SK-N-SH (cell line): ENCODE measurements at regions not wholly inside any gene's neighbourhood (a gene's known extent, or its start where the extent isn't known, plus 50 kb on each side); places are given as distances from the start of the nearest gene placed in this dataset.
A peak's percentile ranks its signal among the peaks of the same experiment; 100 is the strongest.

ENCODE experiments used
- CTCF ChIA-PET: fragments of 300-600, 350-600 bp; formaldehyde crosslinking; extraction: SDS; loops from one replicate; lab custom pipeline; 2021; lab: Yijun Ruan, JAX
- POLR2A ChIA-PET: fragments of 350-600 bp; sonication (Branson Sonifier 250); formaldehyde crosslinking; extraction: SDS; loops from one replicate; lab custom pipeline; 2020; ENCODE audit warnings: antibody characterized with exemption, inconsistent platforms; lab: Yijun Ruan, JAX
- DNase-seq: peaks from one replicate; pipeline ENCODE4 v3.0.0; 2012
- H2AFZ ChIP-seq: fragments of 200-600 bp; sonication (generic); 2 replicates; pipeline ENCODE4 v1.8.1; 2016; ENCODE audit warnings: antibody characterized with exemption, mild to moderate bottlenecking, low read depth
- H3F3A ChIP-seq: fragments of 200-600 bp; sonication (generic); replicated peaks from 2 replicates; pipeline ENCODE3; 2016; ENCODE audit warnings: antibody characterized with exemption, mild to moderate bottlenecking; ENCODE audit not compliant: insufficient read depth
- H3K27ac ChIP-seq, 2 experiments: fragments of 200-500 bp in 1 of 2; fragments of 200-600 bp in 1 of 2; sonication (Bioruptor generic) in 1 of 2; sonication (generic), shearing (Covaris generic) in 1 of 2; 2 replicates each; pipeline versions ENCODE4 v1.5.1 to v1.6.1; 2014 to 2016; ENCODE audit warnings: low read depth in 2 of 2, inconsistent platforms in 1 of 2, low read length in 1 of 2, mild to moderate bottlenecking in 1 of 2, mixed read lengths in 1 of 2
- H3K27me3 ChIP-seq: fragments of 200-600 bp; sonication (generic), shearing (Covaris generic); 2 replicates; pipeline ENCODE4 v1.6.1; 2016; ENCODE audit warnings: mixed run types; ENCODE audit not compliant: insufficient read depth
- H3K36me3 ChIP-seq, 2 experiments: fragments of 200-500 bp in 1 of 2; fragments of 200-600 bp in 1 of 2; sonication (Bioruptor generic) in 1 of 2; sonication (generic) in 1 of 2; replicated peaks in 1 of 2; 2 replicates each; pipeline versions ENCODE3 to v1.5.1; 2014 to 2016; ENCODE audit warnings: low read length in 1 of 2, mild to moderate bottlenecking in 1 of 2; ENCODE audit not compliant: insufficient read depth in 2 of 2, control insufficient read depth in 1 of 2
- H3K4me1 ChIP-seq, 2 experiments: fragments of 200-500 bp in 1 of 2; fragments of 200-600 bp in 1 of 2; sonication (Bioruptor generic) in 1 of 2; sonication (generic), shearing (Covaris generic) in 1 of 2; 2 replicates each; pipeline versions ENCODE4 v1.5.1 to v1.6.1; 2014 to 2016; ENCODE audit warnings: low read depth in 1 of 2, low read length in 1 of 2, mixed run types in 1 of 2; ENCODE audit not compliant: insufficient read depth in 2 of 2, control insufficient read depth in 1 of 2
- H3K4me2 ChIP-seq: fragments of 200-600 bp; sonication (generic), shearing (Covaris generic); 2 replicates; pipeline ENCODE4 v1.6.1; 2017; ENCODE audit warnings: mixed run types
- H3K4me3 ChIP-seq, 2 experiments: fragments of 200-500 bp in 1 of 2; fragments of 200-600 bp in 1 of 2; sonication (Bioruptor generic) in 1 of 2; sonication (generic), shearing (Covaris generic) in 1 of 2; 2 replicates each; pipeline versions ENCODE4 v1.5.1 to v1.8.1; 2014 to 2016; ENCODE audit warnings: low read depth in 2 of 2, inconsistent platforms in 1 of 2, low read length in 1 of 2, mild to moderate bottlenecking in 1 of 2, mixed read lengths in 1 of 2, moderate library complexity in 1 of 2
- H3K79me2 ChIP-seq: fragments of 200-600 bp; sonication (generic); 2 replicates; pipeline ENCODE4 v1.8.1; 2017; ENCODE audit warnings: mild to moderate bottlenecking; ENCODE audit not compliant: insufficient read depth
- H3K9ac ChIP-seq: fragments of 200-600 bp; sonication (generic); 2 replicates; pipeline ENCODE4 v1.6.1; 2017; ENCODE audit warnings: mixed run types
- H3K9me2 ChIP-seq: fragments of 200-600 bp; sonication (generic); 2 replicates; pipeline ENCODE4 v1.6.1; 2017; ENCODE audit warnings: mixed run types
- H3K9me3 ChIP-seq: fragments of 200-600 bp; sonication (generic); 2 replicates; pipeline ENCODE4 v1.6.1; 2017; ENCODE audit warnings: mixed run types, mild to moderate bottlenecking, moderate library complexity
- H4K20me1 ChIP-seq: fragments of 200-600 bp; sonication (generic); 2 replicates; pipeline ENCODE4 v1.6.1; 2017; ENCODE audit warnings: mild to moderate bottlenecking, mixed run types; ENCODE audit not compliant: insufficient read depth
- EP300 ChIP-seq, 2 experiments: IDR thresholded peaks; 2 replicates each; pipeline versions ENCODE4 v1.4.0 to v1.6.1; 2012; ENCODE audit warnings: borderline replicate concordance in 1 of 2, low read depth in 1 of 2, low read length in 1 of 2
- FOXJ3 ChIP-seq: sonication (generic); formaldehyde crosslinking; IDR thresholded peaks from 2 replicates; pipeline ENCODE4 v1.5.1; 2020; ENCODE audit warnings: mild to moderate bottlenecking, missing genetic modification reagents
- GATA2 ChIP-seq: sonication (generic); formaldehyde crosslinking; IDR thresholded peaks from 2 replicates; pipeline ENCODE4 v1.5.0; 2020; ENCODE audit warnings: mild to moderate bottlenecking, missing genetic modification reagents
- MAX ChIP-seq: IDR thresholded peaks from 2 replicates; pipeline ENCODE4 v1.4.0; 2012; ENCODE audit warnings: low read depth
- NRF1 ChIP-seq: IDR thresholded peaks from 2 replicates; pipeline ENCODE4 v1.6.1; 2012; ENCODE audit warnings: low read depth, mild to moderate bottlenecking, low read length
- PBX3 ChIP-seq: IDR thresholded peaks from 2 replicates; pipeline ENCODE4; 2012
- RCOR1 ChIP-seq: fragments of 150-350 bp; IDR thresholded peaks from 2 replicates; pipeline ENCODE4 v1.6.1; 2017; ENCODE audit warnings: antibody characterized with exemption, low read length
- RFX5 ChIP-seq: IDR thresholded peaks from 2 replicates; pipeline ENCODE4 v1.6.1; 2012; ENCODE audit warnings: mild to moderate bottlenecking, improper control_type of control experiment, low read length
- SMC3 ChIP-seq: IDR thresholded peaks from 2 replicates; pipeline ENCODE4 v1.6.1; 2012; ENCODE audit warnings: low read depth, low read length, improper control_type of control experiment
- WGBS: methylation state at CpG from one replicate; pipeline ENCODE4 v1.1.6; 2017; ENCODE audit warnings: low lambda C conversion rate; 5-methylcytosine and 5-hydroxymethylcytosine counted together
- TF ChIP-seq, protein P1 (sequence below): IDR thresholded peaks from 2 replicates; pipeline ENCODE4 v1.6.1; 2012; ENCODE audit warnings: mild to moderate bottlenecking, low read depth, low read length, moderate library complexity

- H3K9me2 ChIP-seq, result no peaks in the 10 kb centered on the region
- no peak overlapping the region for H3K4me3 ChIP-seq
- TF ChIP-seq NRF1 (no peak), FOXJ3 (CRISPR knock-in tag) (peak; percentile 53; the same call in 1 of the 2 replicates), GATA2 (CRISPR knock-in tag) (peak; percentile 32), EP300 (IDR thresholded peaks at IDR 0.05; ENCODE audit: borderline replicate concordance in 1 of 2, low read depth in 1 of 2, low read length in 1 of 2) (peak in 1 of 2 experiments; percentile 70; a peak in 1 of 4 replicates), MAX (no peak), RCOR1 (no peak)
- TF ChIP-seq, protein P1, sequence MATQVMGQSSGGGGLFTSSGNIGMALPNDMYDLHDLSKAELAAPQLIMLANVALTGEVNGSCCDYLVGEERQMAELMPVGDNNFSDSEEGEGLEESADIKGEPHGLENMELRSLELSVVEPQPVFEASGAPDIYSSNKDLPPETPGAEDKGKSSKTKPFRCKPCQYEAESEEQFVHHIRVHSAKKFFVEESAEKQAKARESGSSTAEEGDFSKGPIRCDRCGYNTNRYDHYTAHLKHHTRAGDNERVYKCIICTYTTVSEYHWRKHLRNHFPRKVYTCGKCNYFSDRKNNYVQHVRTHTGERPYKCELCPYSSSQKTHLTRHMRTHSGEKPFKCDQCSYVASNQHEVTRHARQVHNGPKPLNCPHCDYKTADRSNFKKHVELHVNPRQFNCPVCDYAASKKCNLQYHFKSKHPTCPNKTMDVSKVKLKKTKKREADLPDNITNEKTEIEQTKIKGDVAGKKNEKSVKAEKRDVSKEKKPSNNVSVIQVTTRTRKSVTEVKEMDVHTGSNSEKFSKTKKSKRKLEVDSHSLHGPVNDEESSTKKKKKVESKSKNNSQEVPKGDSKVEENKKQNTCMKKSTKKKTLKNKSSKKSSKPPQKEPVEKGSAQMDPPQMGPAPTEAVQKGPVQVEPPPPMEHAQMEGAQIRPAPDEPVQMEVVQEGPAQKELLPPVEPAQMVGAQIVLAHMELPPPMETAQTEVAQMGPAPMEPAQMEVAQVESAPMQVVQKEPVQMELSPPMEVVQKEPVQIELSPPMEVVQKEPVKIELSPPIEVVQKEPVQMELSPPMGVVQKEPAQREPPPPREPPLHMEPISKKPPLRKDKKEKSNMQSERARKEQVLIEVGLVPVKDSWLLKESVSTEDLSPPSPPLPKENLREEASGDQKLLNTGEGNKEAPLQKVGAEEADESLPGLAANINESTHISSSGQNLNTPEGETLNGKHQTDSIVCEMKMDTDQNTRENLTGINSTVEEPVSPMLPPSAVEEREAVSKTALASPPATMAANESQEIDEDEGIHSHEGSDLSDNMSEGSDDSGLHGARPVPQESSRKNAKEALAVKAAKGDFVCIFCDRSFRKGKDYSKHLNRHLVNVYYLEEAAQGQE, result no peak
- H3F3A ChIP-seq, result no peaks in the 10 kb centered on the region
- H3K4me1 ChIP-seq, result peaks cover 14 to 25% of the 10 kb centered on the region in 2 experiments; a peak in 3 of 4 replicates
- H3K9ac ChIP-seq, result no peak overlapping the region
- no peak overlapping the region for H3K4me2 ChIP-seq
- 63% methylated on average over 3 of the region's 3 CpGs for WGBS
- H3K27ac ChIP-seq, result peak overlapping the region in 1 of 2 experiments; percentile 92; a peak in 2 of 4 replicates
- H3K27me3 ChIP-seq, result no peaks in the 10 kb centered on the region
- peak; percentile 26 for DNase-seq
- 0 out of 2 replicates have a peak overlapping the region, but pooled peaks have one; percentile 19 for H2AFZ ChIP-seq
- H3K9me3 ChIP-seq, result no peaks in the 10 kb centered on the region
- ChIA-PET POLR2A (no interaction called here), CTCF (interaction anchor here (2.6 kb wide), 1 partner anchor 15 kb away, joined by 10 read pairs; no protein-coding TSS in a partner anchor)
- H3K36me3 ChIP-seq, result no peaks in the 10 kb centered on the region
- H4K20me1 ChIP-seq, result no peaks in the 10 kb centered on the region
- no peaks in the 10 kb centered on the region for H3K79me2 ChIP-seq
Measured at GRCh38 chr1:96979304-96980268, 258.0 kb downstream of the PTBP2 start.

GRCh38 chr1:96980448-96980847, 258.9 kb downstream of the PTBP2 start:
- WGBS, result 49% methylated on average over 2 of the region's 2 CpGs
- H3K4me1 ChIP-seq, result peaks cover 14 to 25% of the 10 kb centered on the region in 2 experiments; a peak in 3 of 4 replicates
- no peak for DNase-seq
- no peaks in the 10 kb centered on the region for H3K9me3 ChIP-seq
- no peak overlapping the region for H3K4me3 ChIP-seq
- ChIA-PET POLR2A (no interaction called here), CTCF (no interaction called here)
- H3K36me3 ChIP-seq, result no peaks in the 10 kb centered on the region
- H3K79me2 ChIP-seq, result no peaks in the 10 kb centered on the region
- no peak overlapping the region for H2AFZ ChIP-seq
- H3K9me2 ChIP-seq, result no peaks in the 10 kb centered on the region
- H3K9ac ChIP-seq, result no peak overlapping the region
- peak overlapping the region in 1 of 2 experiments; percentile 92; a peak in 2 of 4 replicates for H3K27ac ChIP-seq
- H3K4me2 ChIP-seq, result no peak overlapping the region
- no peaks in the 10 kb centered on the region for H3K27me3 ChIP-seq
- TF ChIP-seq PBX3 (0 out of 2 replicates have a peak, but pooled peaks have one; percentile 14), RFX5 (no peak), SMC3 (no peak)
- no peaks in the 10 kb centered on the region for H3F3A ChIP-seq
- H4K20me1 ChIP-seq, result no peaks in the 10 kb centered on the region
